HepG2 (cell line): ENCODE measurements at regions not wholly inside any gene's neighbourhood (a gene's known extent, or its start where the extent isn't known, plus 50 kb on each side); places are given as distances from the start of the nearest gene placed in this dataset.

ENCODE experiments used
- ATAC-seq: fragments of 200-7000 bp; cut with Tn5 transposase; 3 replicates; pipeline ENCODE4 v1.9.1; 2020; ENCODE audit warnings: mild to moderate bottlenecking, moderate library complexity
- BruUV-seq: library from RNA; stranded (reverse); fragments of 400-500 nt; replicated peaks from 2 replicates; lab custom pipeline; 2021; lab: Mats Ljungman, UMichigan
- CTCF ChIA-PET: fragments of 300-600 bp; formaldehyde crosslinking; extraction: SDS; loops from one replicate; lab custom pipeline; 2021; ENCODE audit warnings: low total read pairs, inconsistent platforms, low intra/inter-chr PET ratio; lab: Yijun Ruan, JAX
- POLR2A ChIA-PET: fragments of 350-600 bp; sonication (Branson Sonifier 250); formaldehyde crosslinking; loops from one replicate; lab custom pipeline; 2020; ENCODE audit warnings: antibody characterized with exemption, inconsistent platforms; lab: Yijun Ruan, JAX
- DNase-seq: peaks from one replicate; pipeline ENCODE4 v3.0.0-alpha.2; 2015; ENCODE audit warnings: low spot score
- FAIRE-seq: peaks from 3 replicates; lab custom pipeline; 2011; peaks lifted over from hg19 to GRCh38; lab: Jason Lieb, UNC
- H2AFZ ChIP-seq: one replicate; pipeline ENCODE4 v1.6.1; 2011; ENCODE audit warnings: low read length, inconsistent platforms
- H3K27ac ChIP-seq: fragments of 300-600 bp; 3 replicates; pipeline ENCODE4 v1.8.0; 2011; ENCODE audit warnings: mixed run types, mild to moderate bottlenecking, mixed read lengths, low read length, inconsistent platforms; ENCODE audit not compliant: insufficient read depth; ENCODE audit errors: extremely low read length
- H3K27me3 ChIP-seq, 2 experiments: fragments of 200-600 bp in 1 of 2; 2 replicates in 1 of 2; 3 replicates in 1 of 2; pipeline versions ENCODE4 v1.6.0 to v1.8.0; 2011; ENCODE audit warnings: low read length in 2 of 2, mild to moderate bottlenecking in 2 of 2, moderate library complexity in 2 of 2, inconsistent platforms in 1 of 2; ENCODE audit not compliant: insufficient read depth in 2 of 2, control insufficient read depth in 1 of 2
- H3K36me3 ChIP-seq, 2 experiments: fragments of 200-600 bp in 1 of 2; replicated peaks in 1 of 2; 2 replicates in 1 of 2; 3 replicates in 1 of 2; pipeline versions ENCODE4 v1.5.1 to v1.8.0; 2011; ENCODE audit warnings: low read length in 2 of 2, inconsistent platforms in 1 of 2; ENCODE audit not compliant: insufficient read depth in 2 of 2, control insufficient read depth in 1 of 2
- H3K4me1 ChIP-seq: 2 replicates; pipeline ENCODE4 v1.5.1; 2012; ENCODE audit warnings: low read length, inconsistent platforms; ENCODE audit not compliant: insufficient read depth
- H3K4me2 ChIP-seq: 2 replicates; pipeline ENCODE4 v1.6.0; 2011; ENCODE audit warnings: low read depth, low read length, inconsistent platforms
- H3K4me3 ChIP-seq, 3 experiments: fragments of 200-600 bp in 1 of 3; sonication (generic), shearing (Covaris generic) in 1 of 3; replicated peaks in 1 of 3; 2 replicates each; pipeline ENCODE4 v1.5.1; 2011 to 2016; ENCODE audit warnings: low read length in 3 of 3, inconsistent platforms in 2 of 3, low read depth in 2 of 3, mild to moderate bottlenecking in 2 of 3, control low read depth in 1 of 3, mixed read lengths in 1 of 3; ENCODE audit not compliant: insufficient read depth in 1 of 3
- H3K79me2 ChIP-seq: one replicate; pipeline ENCODE4 v1.6.1; 2011; ENCODE audit warnings: low read length, inconsistent platforms; ENCODE audit not compliant: insufficient read depth
- H3K9ac ChIP-seq: 2 replicates; pipeline ENCODE4 v1.6.0; 2011; ENCODE audit warnings: mild to moderate bottlenecking, low read depth, low read length, inconsistent platforms; ENCODE audit not compliant: insufficient read depth
- H3K9me3 ChIP-seq: 2 replicates; pipeline ENCODE4 v1.5.1; 2012; ENCODE audit warnings: mild to moderate bottlenecking, low read length
- H4K20me1 ChIP-seq: 2 replicates; pipeline ENCODE4 v1.6.0; 2011; ENCODE audit warnings: inconsistent platforms, mild to moderate bottlenecking, low read length, moderate library complexity; ENCODE audit not compliant: insufficient read depth
- ATF7 ChIP-seq, 2 experiments: fragments of 450-650 bp in 1 of 2; sonication (generic) in 1 of 2; formaldehyde crosslinking in 1 of 2; IDR thresholded peaks; 2 replicates each; pipeline versions ENCODE4 v1.4.0 to v1.6.1; 2016 to 2020; ENCODE audit warnings: antibody characterized with exemption in 1 of 2, mild to moderate bottlenecking in 1 of 2, missing genetic modification reagents in 1 of 2
- CREB1 ChIP-seq, 2 experiments: fragments of 450-650 bp in 1 of 2; IDR thresholded peaks; 2 replicates each; pipeline ENCODE4 v1.6.1; 2016 to 2017; ENCODE audit warnings: control low read depth in 1 of 2, mild to moderate bottlenecking in 1 of 2, missing compliant biosample characterization in 1 of 2, missing genetic modification characterization in 1 of 2
- NPAS2 ChIP-seq: sonication (generic); formaldehyde crosslinking; IDR thresholded peaks from 2 replicates; pipeline ENCODE4 v1.8.0; 2022; ENCODE audit warnings: mild to moderate bottlenecking, missing genetic modification reagents, borderline replicate concordance
- RXRA ChIP-seq: sonication (generic); formaldehyde crosslinking; IDR thresholded peaks from 2 replicates; pipeline ENCODE4 v1.5.1; 2020; ENCODE audit warnings: missing genetic modification reagents
- SUZ12 ChIP-seq: fragments of 150-350 bp; IDR thresholded peaks from 2 replicates; pipeline ENCODE4 v1.6.1; 2014; ENCODE audit warnings: low read depth, low read length
- ZBTB43 ChIP-seq: sonication (generic); formaldehyde crosslinking; conservative IDR thresholded peaks from 2 replicates; pipeline ENCODE4 v1.4.0; 2020; ENCODE audit warnings: missing genetic modification reagents
- ZNF496 ChIP-seq: sonication (generic); formaldehyde crosslinking; IDR thresholded peaks from 2 replicates; pipeline ENCODE4 v1.8.1; 2023; ENCODE audit warnings: mild to moderate bottlenecking, moderate library complexity, missing genetic modification reagents; ENCODE audit not compliant: insufficient replicate concordance
- ZSCAN9 ChIP-seq: IDR thresholded peaks from 2 replicates; pipeline ENCODE4 v1.6.1; 2016; ENCODE audit warnings: borderline replicate concordance
- WGBS: methylation state at CpG from one replicate; pipeline ENCODE4 v1.1.6; 2017; ENCODE audit warnings: low lambda C conversion rate; 5-methylcytosine and 5-hydroxymethylcytosine counted together
- in situ Hi-C: cut with HindIII; loops from 2 replicates; pipeline ENCODE4 v1.10.0; 2017; ENCODE audit warnings: low pct_unique_long_range_greater_than_20kb; ENCODE audit not compliant: extremely low pct_ligation_motif_present
- intact Hi-C: fragments of 100-400 bp; cut with micrococcal nuclease; formaldehyde crosslinking; loops from one replicate; pipeline ENCODE4 v1.10.0; 2022; ENCODE audit not compliant: unreplicated experiment

- no peak for TF ChIP-seq ZSCAN9 (CRISPR knock-in tag)
- TF ChIP-seq ZNF496 (CRISPR knock-in tag) = no peak
- TF ChIP-seq ZBTB43 (CRISPR knock-in tag) = no peak
- TF ChIP-seq RXRA (CRISPR knock-in tag) = no peak
- TF ChIP-seq SUZ12 = no peak
These were observed 149.7 kb downstream of the NMUR2 start (continued) for GRCh38 chr5:152255411-152255810.

GRCh38 chr5:152247850-152248385, 157.2 kb downstream of the NMUR2 start:
- no peak overlapping the region for H3K4me2 ChIP-seq
- ChIA-PET CTCF (no interaction called here), POLR2A (no interaction called here)
- WGBS = 0% methylated on average over 2 of the region's 2 CpGs
- H3K27ac ChIP-seq = no peak overlapping the region
- no peaks in the 10 kb centered on the region for H3K79me2 ChIP-seq
- BruUV-seq = no TSS peak
- H3K27me3 ChIP-seq = no peaks in the 10 kb centered on the region
- H3K9me3 ChIP-seq = no peaks in the 10 kb centered on the region
- ATAC-seq (no peak), FAIRE-seq (no peak), DNase-seq (no peak)
- no peaks in the 10 kb centered on the region for H3K36me3 ChIP-seq
- TF ChIP-seq ATF7 (IDR thresholded peaks at IDR 0.05) (peak; percentile 62), ATF7 (CRISPR knock-in tag; IDR thresholded peaks at IDR 0.05) (no peak), NPAS2 (CRISPR knock-in tag) (no peak), CREB1 (IDR thresholded peaks at IDR 0.05) (peak; percentile 65), CREB1 (CRISPR knock-in tag; IDR thresholded peaks at IDR 0.05) (no peak)
- no peaks in the 10 kb centered on the region for H4K20me1 ChIP-seq
- H3K9ac ChIP-seq = no peak overlapping the region
- in situ Hi-C loops (no loop called here), intact Hi-C loops (no loop called here)
- no peak overlapping the region for H3K4me3 ChIP-seq
- no peak overlapping the region for H2AFZ ChIP-seq
- H3K4me1 ChIP-seq = no peaks in the 10 kb centered on the region
